HG02870 (cell line): ENCODE measurements at regions not wholly inside any gene's neighbourhood (a gene's known extent, or its start where the extent isn't known, plus 50 kb on each side); places are given as distances from the start of the nearest gene placed in this dataset.
A peak's percentile ranks its signal among the peaks of the same experiment; 100 is the strongest.
"Not testable (repeated sequence)": the region's sequence is repeated elsewhere in the genome, so short reads cannot be mapped to it uniquely, and the experiment has no call there.

Source experiments
- ATAC-seq: cut with Tn5 transposase; IDR thresholded peaks from one replicate; pipeline ENCODE4 v1.9.1; 2021; ENCODE audit warnings: mild to moderate bottlenecking, moderate library complexity; ENCODE audit not compliant: unreplicated experiment

DNA sequence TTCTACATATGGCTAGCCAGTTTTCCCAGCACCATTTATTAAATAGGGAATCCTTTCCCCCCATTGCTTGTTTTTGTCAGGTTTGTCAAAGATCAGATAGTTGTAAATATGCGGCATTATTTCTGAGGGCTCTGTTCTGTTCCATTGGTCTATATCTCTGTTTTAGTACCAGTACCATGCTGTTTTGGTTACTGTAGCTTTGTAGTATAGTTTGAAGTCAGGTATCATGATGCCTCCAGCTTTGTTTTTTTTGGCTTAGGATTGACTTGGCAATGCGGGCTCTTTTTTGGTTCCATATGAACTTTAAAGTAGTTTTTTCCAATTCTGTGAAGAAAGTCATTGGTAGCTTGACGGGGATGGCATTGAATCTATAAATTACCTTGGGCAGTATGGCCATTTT is 60.0 kb upstream of the GPC3 start:
- not testable (repeated sequence) for ATAC-seq

DNA sequence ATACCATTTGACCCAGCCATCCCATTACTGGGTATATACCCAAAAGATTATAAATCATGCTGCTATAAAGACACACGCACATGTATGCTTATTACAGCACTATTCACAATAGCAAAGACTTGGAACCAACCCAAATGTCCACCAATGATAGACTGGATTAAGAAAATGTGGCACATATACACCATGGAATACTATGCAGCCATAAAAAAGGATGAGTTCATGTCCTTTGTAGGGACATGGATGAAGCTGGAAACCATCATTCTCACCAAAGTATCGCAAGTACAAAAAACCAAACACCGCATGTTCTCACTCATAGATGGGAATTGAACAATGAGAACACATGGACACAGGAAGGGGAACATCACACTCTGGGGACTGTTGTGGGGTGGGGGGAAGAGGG is 81.7 kb upstream of the GPC3 start:
- ATAC-seq = not testable (repeated sequence)

DNA sequence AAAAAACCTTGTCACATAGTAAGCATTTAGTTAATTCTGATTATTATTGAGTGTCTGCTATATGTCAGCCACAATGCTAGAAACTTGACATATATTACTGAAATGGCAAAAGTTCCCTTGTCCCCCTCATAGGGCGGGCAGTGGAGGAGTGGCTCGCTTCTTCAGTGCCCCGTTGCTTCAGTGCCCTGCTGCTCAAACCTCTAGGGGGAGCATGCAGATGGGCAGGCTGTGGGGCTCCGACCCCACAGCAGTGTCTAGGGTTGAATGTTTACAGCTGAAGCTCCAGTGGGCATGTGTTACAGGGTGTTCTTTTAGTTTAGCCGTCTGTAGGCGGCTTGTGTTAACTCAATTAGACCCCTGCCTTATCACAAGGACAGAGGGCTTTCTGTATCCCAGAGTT is 86.5 kb upstream of the GPC3 start:
- ATAC-seq = not testable (repeated sequence)

DNA sequence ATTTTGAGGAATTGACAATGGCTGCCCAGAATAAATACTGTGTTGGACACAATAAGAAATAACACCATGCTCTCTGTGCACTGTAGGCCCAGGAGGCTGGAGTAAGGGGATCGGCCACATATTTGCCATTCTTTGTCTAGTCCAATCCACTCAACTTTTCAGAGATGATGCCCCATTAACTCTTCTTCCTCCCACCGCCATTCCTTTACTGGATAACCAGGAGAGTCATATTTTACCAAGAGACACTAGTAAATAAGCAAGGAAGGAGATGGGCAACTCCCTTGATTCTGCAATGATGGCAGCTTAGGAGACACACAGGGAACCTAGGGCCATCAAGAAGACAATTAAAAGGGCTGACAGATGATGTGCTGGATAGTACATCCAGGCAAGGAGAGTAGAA is 87.9 kb upstream of the GPC3 start:
- ATAC-seq = no peak

DNA sequence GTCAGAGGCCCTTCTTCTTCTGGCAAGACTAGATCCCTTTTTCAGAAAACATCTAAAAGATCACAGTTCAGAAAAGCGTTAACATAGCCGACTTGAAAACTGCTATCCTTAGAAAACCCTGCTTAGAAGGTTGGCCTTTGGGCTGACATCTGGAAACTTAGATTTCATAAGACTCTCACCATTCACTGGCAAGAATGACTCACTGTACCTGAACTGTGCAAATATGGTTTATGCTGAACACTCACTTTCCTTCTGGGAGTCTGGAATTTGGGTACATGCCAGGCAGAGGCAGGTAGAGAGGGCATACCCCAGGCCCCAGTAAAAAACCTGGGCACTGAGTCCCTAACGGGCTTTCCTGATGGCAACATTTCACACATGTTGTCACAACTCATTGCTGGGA is 88.8 kb upstream of the GPC3 start:
- ATAC-seq = no peak

DNA sequence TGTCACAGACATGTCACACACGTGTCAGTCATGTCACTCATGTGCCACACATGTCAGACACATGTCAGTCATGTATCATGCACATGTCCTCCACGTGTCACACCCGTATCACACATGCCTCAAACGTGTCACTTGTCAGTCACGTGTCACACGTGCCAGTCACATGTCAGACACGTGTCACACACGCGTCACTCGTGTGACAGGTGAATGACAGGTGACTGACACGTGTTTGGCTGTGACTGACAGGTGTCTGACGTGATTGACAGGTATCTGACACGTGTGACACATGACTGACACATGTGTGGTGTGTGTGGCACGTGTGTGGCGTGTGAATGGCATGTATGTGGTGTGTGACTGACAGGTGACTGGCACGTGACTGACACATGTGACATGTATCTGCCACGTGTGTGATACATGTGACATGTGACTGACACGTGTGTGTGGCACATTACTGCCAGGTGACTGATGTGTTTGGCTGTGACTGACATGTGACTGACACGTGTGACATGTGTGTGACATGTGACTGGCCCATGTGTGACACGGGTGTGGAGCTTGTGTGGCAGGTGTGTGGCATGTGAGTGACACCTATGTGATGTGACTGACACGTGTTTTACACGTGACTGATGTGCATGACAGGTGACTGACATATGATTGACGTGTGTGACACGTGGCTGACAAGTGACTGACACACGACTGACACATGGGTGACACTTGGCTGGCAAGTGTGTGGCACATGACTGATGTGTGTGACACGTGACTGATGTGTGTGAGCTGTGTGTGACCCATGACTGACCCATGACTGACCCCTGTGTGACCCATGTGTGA is 90.7 kb upstream of the GPC3 start:
- ATAC-seq = no peak

DNA sequence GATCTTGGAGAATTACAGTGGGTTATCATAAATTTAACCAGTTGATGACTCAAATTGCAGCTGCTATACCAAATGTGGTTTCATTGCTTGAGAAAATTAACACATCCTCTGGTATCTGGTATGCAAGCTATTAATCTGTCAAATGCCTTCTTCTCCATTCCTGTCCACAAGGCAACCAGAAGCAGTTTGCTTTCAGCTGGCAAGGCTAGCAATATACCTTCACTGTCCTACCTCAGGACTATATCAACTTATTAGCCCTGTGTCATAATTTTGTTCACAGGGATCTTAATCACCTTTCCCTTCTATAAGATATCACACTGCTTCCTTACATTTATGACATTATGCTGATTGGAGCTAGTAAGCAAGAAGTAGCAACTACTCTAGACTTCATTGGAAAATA is 110.0 kb upstream of the GPC3 start:
- ATAC-seq = no peak

DNA sequence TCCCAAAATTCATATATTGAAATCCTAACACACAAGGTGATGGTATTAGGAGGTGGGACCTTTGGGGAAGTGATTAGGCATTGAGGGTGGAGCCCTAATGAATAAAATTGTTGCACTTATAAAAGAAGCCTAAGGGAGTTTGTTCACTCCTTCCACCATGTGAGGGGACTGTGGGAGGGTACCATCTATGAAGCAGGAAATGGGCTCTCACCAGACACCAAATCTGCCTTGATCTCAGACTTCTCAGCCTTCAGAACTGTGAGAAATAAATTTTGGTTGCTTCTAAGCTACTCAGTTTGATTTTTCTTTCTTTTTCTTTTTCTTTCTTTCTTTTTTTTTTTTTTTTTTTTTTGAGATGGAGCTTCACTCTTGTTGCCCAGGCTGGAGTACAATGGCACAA is 116.2 kb upstream of the GPC3 start:
- ATAC-seq = no peak

DNA sequence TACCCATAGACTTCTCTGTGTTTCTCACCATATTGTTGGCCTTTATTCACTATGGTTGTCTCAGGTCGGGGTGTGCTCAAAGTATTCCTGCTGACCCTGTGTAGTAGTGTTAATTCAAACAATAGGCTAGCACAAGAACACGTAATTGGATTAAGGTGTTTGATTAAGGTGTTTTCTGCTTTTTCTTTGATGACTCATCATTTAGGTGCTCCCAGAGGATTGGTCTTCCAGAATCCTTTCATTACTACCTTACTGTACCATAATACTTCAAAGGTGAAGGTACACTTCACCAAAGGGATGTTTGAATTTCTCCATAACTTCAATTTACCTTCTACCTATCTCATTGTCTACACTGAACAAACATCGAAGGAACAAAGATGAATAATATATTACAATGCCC is 121.7 kb upstream of the CCDC160 start:
- ATAC-seq = no peak

DNA sequence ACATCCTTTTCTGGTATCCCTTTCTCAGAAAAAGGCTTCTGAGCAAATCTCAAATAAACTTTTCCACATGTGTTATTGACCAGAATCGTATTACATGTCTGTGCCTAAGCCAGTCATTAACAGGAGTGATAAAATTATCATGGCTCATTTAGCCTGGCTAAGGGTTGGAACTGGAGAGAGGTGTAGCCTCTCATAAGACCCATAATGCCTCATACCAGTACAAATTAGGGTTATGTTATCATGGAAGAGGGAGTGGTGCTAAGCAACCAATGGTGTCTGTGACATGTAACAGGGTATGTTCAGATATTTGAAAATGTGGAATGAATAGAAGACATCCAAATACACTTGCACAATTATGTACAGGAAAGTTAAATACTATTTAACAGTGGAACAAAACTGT is 99.6 kb upstream of the CCDC160 start:
- ATAC-seq = no peak

DNA sequence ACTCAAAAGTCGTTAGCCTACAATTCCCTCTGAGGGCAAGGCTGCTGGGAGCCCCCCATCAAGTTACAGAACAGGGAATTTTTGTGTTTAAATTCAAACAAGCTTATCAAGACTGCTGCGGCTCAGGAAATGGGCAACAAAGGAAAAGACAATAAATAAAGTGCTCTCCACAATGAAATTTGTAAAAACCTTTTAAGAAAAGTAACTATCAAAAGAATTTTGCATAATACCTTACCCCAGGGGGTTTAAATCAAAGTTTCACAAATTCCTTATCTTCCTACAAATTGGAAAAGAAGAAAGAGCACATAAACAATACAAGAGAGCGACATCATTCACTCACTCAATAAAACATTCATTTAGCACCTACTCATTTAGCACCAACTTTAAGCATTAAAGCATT is 97.9 kb upstream of the CCDC160 start:
- ATAC-seq = no peak

DNA sequence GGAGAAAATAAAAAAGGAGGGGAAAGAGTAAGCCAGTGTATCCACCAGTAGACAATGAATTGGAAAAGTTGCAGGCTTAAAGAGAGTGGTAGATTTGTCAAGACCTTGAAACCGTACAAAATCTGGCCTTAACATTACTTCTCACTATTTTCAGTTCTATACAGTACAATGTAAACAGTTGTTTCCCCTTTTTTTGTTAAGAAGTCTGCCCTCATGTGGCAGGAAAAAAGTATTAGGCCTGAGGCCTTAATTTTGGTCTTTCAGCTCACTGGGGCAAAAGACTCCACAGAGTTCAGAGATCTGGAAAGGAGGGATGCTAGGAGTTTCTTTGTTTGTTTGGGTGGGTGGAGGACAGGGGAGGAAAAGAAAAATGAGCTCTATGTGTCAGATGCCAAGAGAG is 92.8 kb upstream of the CCDC160 start:
- peak; percentile 79 for ATAC-seq

DNA sequence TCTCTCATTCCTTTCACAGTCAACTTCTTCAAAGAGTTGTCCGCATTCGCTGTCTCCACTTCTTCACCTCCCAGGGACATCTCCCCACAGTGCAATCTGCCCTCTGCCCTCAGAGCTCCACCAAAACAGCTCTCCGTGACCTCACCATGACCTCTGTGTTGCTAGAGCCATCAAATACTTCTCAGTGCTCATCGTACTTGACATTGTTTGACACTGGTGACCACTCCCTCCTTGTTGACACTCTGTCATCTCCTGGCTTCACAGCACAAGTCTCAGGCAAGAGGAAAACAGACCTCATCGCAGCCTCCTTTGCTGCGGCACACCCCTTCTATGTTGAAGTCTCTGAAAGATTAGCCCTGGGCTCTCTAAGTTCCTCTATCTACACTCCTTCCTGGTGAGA is 90.5 kb upstream of the CCDC160 start:
- no peak for ATAC-seq

DNA sequence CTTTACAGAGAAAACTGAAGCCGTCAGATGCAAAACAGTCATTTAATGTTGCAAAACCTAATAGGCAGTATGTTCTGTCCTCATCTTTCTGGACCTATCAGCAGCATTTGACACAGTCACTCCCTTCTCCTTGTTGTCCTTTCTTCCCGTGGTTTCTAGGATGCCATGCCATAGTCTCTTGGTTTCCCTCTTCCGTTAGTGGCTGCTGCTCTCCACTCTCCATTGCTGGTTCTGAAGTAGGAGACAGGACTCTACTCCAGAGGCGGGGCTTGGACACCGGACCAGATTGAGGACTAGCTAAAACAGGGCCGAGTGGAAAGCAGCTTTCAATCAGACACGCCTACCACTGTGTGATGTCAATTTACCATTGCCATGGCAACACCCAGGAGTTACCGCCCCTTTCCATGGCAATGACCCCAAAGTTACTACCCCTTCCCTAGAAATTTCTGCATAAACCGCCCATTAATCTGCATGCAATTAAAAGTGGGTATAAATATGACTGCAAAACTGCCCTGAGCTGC is 88.8 kb upstream of the CCDC160 start:
- no peak for ATAC-seq

DNA sequence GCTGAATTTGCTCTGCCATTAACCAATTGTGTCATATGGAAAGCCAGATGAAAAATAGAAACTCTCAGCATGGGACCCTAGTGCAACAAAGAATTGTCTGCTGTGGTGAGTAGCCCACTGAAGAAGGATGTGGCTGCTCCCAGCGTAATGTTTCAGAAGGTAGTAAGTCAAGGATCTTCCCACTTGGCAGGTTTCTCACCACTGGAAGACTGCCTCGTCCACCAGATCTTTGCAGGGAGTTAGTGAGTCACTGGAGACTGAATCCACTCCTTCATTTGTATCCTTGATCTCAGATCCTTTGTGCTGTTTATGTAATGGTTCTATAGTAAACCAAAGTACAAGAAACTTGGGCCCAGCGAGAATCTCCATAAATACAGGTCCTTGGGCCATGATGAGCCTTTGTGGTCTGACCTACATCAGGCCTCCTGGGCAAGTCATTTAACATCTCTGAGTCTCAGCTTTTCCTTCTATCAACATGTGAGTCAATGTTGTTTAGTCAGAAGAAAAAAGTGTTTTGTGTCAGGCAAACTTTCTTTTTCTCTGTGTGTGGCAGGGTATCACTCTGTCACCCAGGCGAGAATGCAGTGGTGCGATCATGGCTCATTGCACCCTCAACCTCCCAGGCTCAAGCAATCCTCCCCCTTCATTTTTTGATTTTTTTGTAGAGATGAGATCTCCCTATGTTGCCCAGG is 78.0 kb upstream of the CCDC160 start:
- no peak for ATAC-seq

DNA sequence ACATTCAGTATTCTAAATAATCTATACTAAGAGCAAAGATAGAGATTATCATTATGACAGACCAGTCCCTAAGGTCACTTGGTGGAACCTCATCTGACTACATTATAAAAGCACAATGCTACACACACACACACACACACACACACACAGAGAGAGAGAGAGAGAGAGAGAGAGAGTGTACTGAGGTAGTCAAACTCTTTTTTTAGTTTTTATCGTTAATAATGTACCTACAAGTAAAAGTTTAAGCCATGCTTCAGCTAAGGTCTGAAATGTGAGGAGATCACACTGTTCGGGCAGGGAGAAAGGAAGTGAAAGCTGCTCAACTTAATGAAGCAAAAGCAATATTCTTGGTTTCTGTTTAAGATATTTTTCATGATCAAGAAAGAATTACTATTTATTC is 75.8 kb upstream of the CCDC160 start:
- ATAC-seq = peak; percentile 63

DNA sequence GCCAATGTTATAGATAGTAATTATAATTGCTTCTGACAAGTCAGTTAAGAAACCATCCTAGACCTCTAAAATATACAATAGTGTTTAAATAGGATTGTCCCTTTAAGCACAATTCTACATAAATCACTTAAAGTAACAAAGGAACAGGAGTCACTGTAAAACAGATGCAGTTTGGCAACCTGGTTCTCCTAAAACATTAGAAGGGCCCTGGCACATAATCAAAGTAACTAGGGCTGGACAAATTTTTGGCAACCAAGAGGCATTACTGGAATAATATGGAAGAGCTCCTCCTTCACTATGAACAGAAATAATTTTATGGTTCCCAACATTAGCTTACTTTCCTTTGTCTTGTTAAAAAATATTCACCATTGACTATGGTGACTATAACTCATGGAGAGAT is 75.0 kb upstream of the CCDC160 start:
- no peak for ATAC-seq

DNA sequence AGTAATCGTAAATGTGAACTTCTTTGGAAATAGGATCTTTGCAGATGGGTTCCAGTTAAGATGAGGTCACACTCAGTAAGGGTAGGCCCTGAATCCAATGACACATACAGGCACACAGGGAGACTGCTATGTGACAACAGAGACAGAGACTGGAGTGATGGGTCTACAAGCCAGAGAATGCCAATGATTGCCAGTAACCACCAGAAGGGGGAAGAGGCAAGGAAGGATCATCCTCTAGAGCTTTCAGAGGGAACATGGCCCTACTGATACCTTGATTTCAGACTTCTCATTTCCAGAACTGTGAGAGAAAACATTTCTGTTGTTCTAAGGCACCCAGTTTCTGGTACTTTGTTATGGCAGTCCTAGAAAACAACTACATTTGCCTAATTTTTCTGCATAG is 73.1 kb upstream of the CCDC160 start:
- ATAC-seq = no peak

DNA sequence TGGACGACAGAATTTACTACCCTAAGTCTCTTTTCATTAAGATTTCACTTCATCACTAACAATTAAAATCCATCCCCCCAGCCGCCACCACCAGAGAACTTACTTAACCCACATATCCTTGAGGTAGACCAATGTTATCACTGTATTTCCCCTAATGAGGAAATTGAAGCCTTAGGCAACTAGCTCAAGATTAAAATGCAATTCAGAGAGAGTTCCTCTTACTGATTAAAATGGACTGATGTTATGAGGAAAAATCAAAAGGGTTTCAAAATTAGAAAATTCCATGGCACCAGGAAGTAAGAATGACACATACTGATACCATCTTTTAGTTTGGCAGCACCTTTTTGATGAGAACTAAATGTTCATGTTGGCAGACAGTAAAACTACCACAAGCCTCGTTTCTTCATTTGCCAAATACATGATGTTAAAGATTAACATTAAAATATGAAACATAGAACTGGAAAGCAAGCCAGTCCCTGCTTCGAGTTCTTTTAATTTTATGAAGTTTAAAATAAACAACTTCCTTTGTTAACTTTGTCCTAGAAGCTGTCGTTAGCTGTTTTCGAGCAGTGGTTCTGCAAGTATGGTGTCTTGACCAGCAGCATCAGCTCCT is 69.3 kb upstream of the CCDC160 start:
- no peak for ATAC-seq

DNA sequence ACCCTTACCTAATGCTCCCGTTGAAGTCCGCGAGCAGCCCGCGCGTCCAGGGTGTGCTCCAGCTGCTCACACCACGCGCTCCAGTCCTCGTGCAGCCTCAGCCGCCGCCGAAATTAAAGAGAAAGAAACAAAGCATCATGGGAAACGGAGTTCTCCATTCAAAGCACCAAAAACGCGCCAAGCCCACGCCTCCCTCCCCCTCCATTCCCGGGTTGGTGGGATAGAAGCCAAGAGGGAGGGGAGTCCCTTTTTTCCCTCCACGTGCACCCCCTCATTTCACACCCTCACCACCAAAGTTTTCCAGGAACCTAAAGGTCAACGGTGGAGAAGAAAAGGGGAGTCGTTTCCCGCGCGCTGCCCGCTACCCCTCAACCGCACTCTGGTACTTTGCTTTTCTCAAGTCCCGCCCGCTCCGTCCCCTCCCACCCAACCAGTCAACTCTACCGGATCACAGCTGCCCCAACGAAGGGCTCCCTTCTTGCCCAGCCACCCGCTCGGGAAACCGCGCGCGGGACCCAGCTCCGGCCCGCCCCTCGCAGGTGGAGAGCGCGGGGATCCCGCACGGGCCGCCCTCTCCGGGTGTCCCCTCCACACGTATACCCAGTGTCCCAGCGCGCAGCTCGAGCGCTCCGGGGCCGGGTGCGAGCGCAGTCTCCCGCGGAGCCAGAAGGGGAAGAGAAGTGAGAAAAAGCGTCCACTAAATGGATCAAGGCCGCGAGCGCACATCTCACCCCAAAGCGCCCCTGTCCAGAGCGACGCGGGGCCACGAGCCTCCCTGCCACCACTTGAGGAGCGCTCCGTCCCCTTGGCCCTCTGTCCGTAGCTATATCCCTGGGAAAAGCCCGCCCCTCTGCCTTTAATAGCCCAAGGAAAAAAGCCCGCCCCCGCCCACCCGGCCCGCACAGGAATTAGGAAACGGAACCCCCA is 65.1 kb upstream of the CCDC160 start:
- ATAC-seq = no peak
